NT2/D1 (cell line): ENCODE measurements at regions not wholly inside any gene's neighbourhood (a gene's known extent, or its start where the extent isn't known, plus 50 kb on each side); places are given as distances from the start of the nearest gene placed in this dataset.
"Not testable (repeated sequence)": the region's sequence is repeated elsewhere in the genome, so short reads cannot be mapped to it uniquely, and the experiment has no call there.

ENCODE experiments used
- DNase-seq: peaks from one replicate; pipeline ENCODE4 v3.0.0-alpha.2; 2011; ENCODE audit warnings: low read depth, low spot score
- H3K27me3 ChIP-seq: 2 replicates; pipeline ENCODE4 v1.6.0; 2011; ENCODE audit warnings: mild to moderate bottlenecking; ENCODE audit not compliant: insufficient read length, insufficient read depth
- H3K36me3 ChIP-seq: 2 replicates; pipeline ENCODE4 v1.6.1; 2011; ENCODE audit warnings: mild to moderate bottlenecking, low read length, mixed read lengths; ENCODE audit not compliant: insufficient read depth, insufficient read length
- H3K4me1 ChIP-seq: 2 replicates; pipeline ENCODE4 v1.5.1; 2011; ENCODE audit not compliant: insufficient read depth, insufficient read length
- H3K4me3 ChIP-seq: 2 replicates; pipeline ENCODE4 v1.5.1; 2011; ENCODE audit warnings: low read depth; ENCODE audit not compliant: insufficient read length
- H3K9ac ChIP-seq: 2 replicates; pipeline ENCODE4 v1.6.0; 2011; ENCODE audit warnings: low read depth; ENCODE audit not compliant: insufficient read length
- H3K9me3 ChIP-seq: 2 replicates; pipeline ENCODE4 v1.5.1; 2011; ENCODE audit warnings: mild to moderate bottlenecking, low read length; ENCODE audit not compliant: insufficient read depth
- SUZ12 ChIP-seq: IDR thresholded peaks from 2 replicates; pipeline ENCODE4 v1.6.1; 2011; ENCODE audit not compliant: insufficient read length, insufficient read depth; ENCODE audit errors: extremely low read depth
- YY1 ChIP-seq: IDR thresholded peaks from 2 replicates; pipeline ENCODE4 v1.6.1; 2011; ENCODE audit not compliant: insufficient read length, insufficient read depth
- ZNF274 ChIP-seq: IDR thresholded peaks from 2 replicates; pipeline ENCODE4 v1.6.1; 2011; ENCODE audit warnings: mild to moderate bottlenecking, low read depth, low read length

DNA sequence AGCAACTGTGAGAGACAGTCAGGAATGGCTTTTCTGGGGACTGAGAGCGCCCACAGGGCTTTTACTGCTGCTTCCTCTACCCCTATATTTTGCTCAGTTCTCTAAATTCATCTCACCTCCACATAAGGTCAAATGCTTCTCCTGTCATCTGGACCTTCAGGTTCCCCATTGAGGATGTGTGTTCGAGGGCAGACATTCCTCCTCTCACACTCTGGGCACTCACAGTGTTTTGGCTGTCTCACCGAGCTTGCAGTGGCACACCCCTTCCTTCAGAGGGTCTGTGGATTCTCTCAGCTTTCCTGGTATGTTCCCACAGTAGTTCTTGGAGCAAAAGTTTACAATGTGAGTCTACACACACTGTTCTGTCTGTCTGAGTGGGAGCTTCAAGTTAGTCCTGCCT is 127.8 kb upstream of the GLRA1 start:
- H3K27me3 ChIP-seq, result no peaks in the 10 kb centered on the region
- peak overlapping the region; percentile 25 for H3K4me3 ChIP-seq
- TF ChIP-seq SUZ12, result no peak
- no peak for TF ChIP-seq YY1
- TF ChIP-seq ZNF274, result no peak
- no peak for DNase-seq
- peak overlapping the region; percentile 42 for H3K9ac ChIP-seq
- peaks cover 6% of the 10 kb centered on the region for H3K4me1 ChIP-seq
- no peaks in the 10 kb centered on the region; the same call in 1 of the 2 replicates for H3K9me3 ChIP-seq
- no peaks in the 10 kb centered on the region for H3K36me3 ChIP-seq

DNA sequence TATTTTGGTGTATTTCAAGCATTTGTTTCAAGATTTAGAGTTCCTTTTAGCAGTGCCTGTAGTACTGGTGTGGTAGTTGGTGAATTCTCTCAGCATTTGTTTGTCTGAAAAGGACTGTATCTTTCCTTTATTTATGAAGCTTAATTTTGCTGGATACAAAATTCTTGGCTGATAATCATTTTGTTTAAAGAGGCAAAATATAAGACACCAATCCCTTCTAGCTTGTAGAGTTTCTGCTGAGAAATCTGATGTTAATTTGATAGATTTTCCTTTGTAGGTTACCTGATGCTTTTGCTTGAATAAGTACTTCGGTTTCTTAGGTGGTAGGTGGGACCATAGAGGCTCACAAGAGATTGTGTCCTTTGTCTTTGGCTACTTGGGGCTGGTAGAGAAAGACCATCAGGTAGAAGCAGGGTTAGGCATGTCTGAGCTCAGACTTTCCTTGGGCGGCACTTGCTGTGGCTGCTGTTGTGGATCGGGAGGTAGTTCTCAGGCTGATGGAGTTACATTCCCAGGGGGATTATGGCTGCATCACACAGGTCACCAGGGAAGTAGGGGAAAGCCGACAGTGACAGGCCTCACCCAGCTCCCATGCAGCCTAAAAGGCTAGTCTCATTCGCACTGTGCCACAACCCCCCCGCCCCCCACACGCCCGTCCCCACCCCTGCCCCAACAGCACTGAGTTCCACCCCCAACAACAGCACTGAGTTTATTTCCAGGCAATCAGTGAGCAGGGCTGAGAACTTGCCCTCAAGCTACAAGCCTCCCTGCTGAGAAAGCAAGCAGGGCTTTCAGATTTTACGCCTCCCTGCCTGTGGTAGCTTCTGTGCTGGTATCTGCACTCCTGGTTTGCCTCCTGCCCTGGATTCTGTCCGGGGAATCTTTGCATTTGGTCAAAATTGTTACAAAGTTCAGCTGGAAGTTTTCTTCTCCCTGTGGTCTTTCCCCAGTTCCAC is 127.1 kb upstream of the GLRA1 start:
- Histone ChIP-seq H3K9me3 (no peaks in the 10 kb centered on the region; the same call in 1 of the 2 replicates), H3K9ac (peak overlapping the region; percentile 42), H3K36me3 (no peaks in the 10 kb centered on the region), H3K4me3 (peak overlapping the region; percentile 25), H3K27me3 (no peaks in the 10 kb centered on the region), H3K4me1 (peaks cover 6% of the 10 kb centered on the region)
- TF ChIP-seq YY1 (no peak), SUZ12 (no peak), ZNF274 (no peak)
- DNase-seq, result peak; percentile 76

DNA sequence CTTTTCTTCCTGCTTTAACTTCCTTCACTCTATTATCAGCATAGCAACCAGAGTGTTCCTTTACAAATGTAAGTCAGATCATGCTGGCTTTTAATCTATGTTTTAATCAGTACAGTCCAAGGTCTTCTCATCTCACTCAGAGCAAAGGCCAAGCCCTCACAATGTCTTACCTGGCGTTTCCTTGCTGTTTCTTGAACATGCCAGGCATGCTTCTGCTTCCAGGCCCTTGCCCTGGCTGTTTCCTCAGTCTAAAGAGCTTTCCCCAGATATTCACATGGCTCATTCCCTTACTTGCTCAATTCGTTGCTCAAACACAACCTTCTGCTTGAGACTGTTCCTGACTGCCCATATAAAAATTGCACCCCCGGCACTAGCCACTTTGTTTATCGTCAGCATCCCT is 121.7 kb upstream of the GLRA1 start:
- Histone ChIP-seq H3K4me3 (no peak overlapping the region), H3K9ac (no peak overlapping the region), H3K4me1 (no peaks in the 10 kb centered on the region), H3K27me3 (no peaks in the 10 kb centered on the region), H3K36me3 (no peaks in the 10 kb centered on the region), H3K9me3 (no peaks in the 10 kb centered on the region; the same call in 1 of the 2 replicates)
- no peak for TF ChIP-seq ZNF274
- no peak for TF ChIP-seq SUZ12
- no peak for TF ChIP-seq YY1
- no peak for DNase-seq

DNA sequence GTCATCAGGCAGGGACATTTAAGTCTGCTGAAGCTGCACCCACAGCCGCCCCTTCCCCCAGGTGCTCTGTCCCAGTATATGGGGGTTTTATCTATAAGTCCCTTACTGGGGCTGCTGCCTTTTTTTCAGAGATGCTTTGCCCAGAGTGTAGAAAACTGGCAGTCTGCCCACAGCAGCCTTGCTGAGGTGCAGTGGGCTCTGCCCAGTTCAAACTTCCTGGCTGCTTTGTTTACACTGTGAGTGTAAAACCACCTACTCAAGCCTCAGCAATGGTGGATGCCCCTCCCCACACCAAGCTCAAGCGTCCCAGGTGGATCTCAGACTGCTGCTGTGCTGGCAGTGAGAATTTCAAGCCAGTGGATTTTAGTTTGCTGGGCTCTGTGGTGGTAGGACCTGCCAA is 114.2 kb upstream of the GLRA1 start:
- not testable (repeated sequence) for DNase-seq, H3K9me3 ChIP-seq, H3K36me3 ChIP-seq, H3K4me3 ChIP-seq, H3K27me3 ChIP-seq, H3K9ac ChIP-seq, H3K4me1 ChIP-seq

DNA sequence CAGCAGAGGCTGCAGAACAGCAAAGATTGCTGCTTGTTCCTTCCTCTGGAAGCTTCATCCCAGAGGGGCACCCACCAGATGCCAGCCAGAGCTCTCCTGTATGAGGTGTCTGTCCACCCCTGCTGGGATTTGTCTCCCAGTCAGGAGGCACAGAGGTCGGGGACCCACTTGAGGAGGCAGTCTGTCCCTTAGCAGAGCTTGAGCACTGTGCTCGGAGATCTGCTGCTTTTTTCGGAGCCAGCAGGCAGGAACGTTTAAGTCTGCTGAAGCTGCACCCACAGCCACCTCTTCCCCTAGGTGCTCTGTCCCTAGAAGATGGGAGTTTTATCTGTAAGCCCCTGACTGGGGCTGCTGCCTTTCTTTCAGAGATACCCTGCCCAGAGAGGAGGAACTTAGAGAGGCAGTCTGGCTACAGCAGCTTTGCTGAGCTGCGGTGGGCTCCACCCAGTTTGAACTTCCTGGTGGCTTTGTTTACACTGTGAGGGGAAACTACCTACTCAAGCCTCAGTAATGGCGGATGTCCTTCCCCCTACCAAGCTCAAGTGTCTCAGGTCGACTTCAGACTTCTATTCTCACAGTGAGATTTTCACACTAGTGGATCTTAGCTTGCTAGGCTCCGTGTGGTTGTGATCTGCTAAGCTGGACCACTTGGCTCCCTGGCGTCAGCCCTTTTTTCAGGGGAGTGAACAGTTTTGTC is 101.8 kb upstream of the GLRA1 start:
- H3K9ac ChIP-seq, H3K9me3 ChIP-seq, DNase-seq, H3K4me3 ChIP-seq, H3K4me1 ChIP-seq, H3K27me3 ChIP-seq, H3K36me3 ChIP-seq: not testable (repeated sequence)

DNA sequence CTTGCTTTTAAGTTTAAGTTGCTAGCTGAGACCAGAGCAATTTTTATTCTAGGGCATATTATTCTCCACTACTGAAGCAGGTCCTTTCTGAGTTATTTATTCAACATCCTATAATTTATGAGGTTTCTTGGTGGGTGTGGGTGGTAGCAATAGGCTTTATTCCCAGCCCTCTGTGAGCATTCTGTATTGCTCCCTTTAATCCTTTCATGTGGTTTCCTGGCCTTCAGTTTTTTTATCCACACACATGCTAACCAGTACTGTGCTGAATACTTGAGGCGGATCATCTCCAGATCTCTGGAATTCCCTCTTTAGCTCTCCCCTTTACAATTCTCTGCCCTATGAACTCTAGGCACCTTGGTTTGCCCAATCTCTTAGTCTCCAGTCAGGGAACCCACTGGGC is 91.8 kb upstream of the GLRA1 start:
- H3K36me3 ChIP-seq, result no peaks in the 10 kb centered on the region
- no peak overlapping the region for H3K9ac ChIP-seq
- TF ChIP-seq ZNF274, result no peak
- TF ChIP-seq SUZ12, result no peak
- TF ChIP-seq YY1, result no peak
- no peaks in the 10 kb centered on the region for H3K4me1 ChIP-seq
- H3K9me3 ChIP-seq, result no peaks in the 10 kb centered on the region
- no peaks in the 10 kb centered on the region for H3K27me3 ChIP-seq
- DNase-seq, result no peak
- H3K4me3 ChIP-seq, result no peak overlapping the region

DNA sequence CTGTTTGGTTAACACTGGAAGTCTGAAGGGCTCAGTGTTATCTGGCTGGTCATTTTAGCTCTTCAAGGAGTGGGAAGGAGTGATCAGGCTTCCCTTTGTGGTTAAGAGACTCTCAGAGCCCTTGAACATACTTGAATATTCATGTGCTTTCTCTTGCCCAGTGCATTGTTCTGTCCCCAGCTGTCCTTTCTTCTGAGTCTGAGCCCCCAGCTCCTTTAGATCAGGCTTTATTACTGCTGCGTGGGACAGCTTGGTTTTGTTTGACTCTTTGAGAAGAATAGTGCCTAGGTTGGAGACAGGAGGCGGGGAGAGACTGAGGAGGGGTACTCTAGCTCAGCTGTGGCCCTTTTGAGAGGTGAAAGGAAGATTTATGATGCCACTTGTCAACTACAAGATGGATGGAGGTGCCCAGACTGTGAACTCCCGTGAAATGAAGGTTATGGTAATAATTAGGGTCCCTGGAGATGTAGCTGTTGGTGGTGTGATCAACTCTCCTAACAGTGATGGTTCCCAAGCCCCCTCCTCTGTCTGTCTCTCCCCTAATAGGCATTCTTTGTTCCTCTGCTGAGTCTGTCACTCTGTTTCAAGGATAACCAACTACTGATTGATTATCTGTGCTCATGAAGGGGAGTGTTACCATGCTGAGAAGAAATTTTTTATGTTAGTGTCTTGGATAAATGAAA is 83.1 kb upstream of the GLRA1 start:
- Histone ChIP-seq H3K9ac (no peak overlapping the region), H3K4me3 (no peak overlapping the region), H3K9me3 (no peaks in the 10 kb centered on the region; the same call in 1 of the 2 replicates), H3K4me1 (no peaks in the 10 kb centered on the region), H3K36me3 (no peaks in the 10 kb centered on the region), H3K27me3 (no peaks in the 10 kb centered on the region)
- peak; percentile 46 for DNase-seq
- no peak for TF ChIP-seq ZNF274
- TF ChIP-seq SUZ12, result no peak
- TF ChIP-seq YY1, result no peak
